A549 (cell line): ENCODE measurements at regions not wholly inside any gene's neighbourhood (a gene's known extent, or its start where the extent isn't known, plus 50 kb on each side); places are given as distances from the start of the nearest gene placed in this dataset.

Experiments
- ATAC-seq, 2 experiments: fragments of 200-7000 bp in 1 of 2; fragments of >200 bp in 1 of 2; cut with Nextera tagmentation in 1 of 2; cut with Tn5 transposase in 1 of 2; 3 replicates each; pipeline versions ENCODE4 v1.8.0 to v1.9.1; 2018 to 2020; ENCODE audit warnings: mild to moderate bottlenecking in 1 of 2, moderate library complexity in 1 of 2
- CTCF ChIA-PET: fragments of 300-600 bp; sonication (Branson Sonifier 250); formaldehyde crosslinking; extraction: SDS; loops from one replicate; lab custom pipeline; 2021; ENCODE audit warnings: antibody characterized with exemption, inconsistent platforms; lab: Yijun Ruan, JAX
- POLR2A ChIA-PET: fragments of 350-600 bp; formaldehyde crosslinking; extraction: SDS; loops from one replicate; lab custom pipeline; 2021; ENCODE audit warnings: antibody characterized with exemption, inconsistent platforms; lab: Yijun Ruan, JAX
- DNase-seq, 2 experiments: peaks; one replicate each; pipeline versions ENCODE4 v3.0.0 to v3.0.0-alpha.2; 2011 to 2016; ENCODE audit warnings: low read depth in 1 of 2, low spot score in 1 of 2
- FAIRE-seq: peaks from 2 replicates; lab custom pipeline; 2011; peaks lifted over from hg19 to GRCh38; lab: Jason Lieb, UNC
- H3K27ac ChIP-seq, 2 experiments: fragments of >200 bp; sonication (Bioruptor Twin); formaldehyde crosslinking; 3 replicates each; pipeline ENCODE4 v1.5.1; 2016 to 2017
- H3K4me1 ChIP-seq: fragments of >200 bp; sonication (Bioruptor Twin); formaldehyde crosslinking; 3 replicates; pipeline ENCODE4 v1.6.1; 2016
- H3K4me2 ChIP-seq: fragments of >200 bp; sonication (Bioruptor Twin); formaldehyde crosslinking; 3 replicates; pipeline ENCODE4 v1.6.1; 2016
- H3K4me3 ChIP-seq: fragments of >200 bp; sonication (Bioruptor Twin); formaldehyde crosslinking; 3 replicates; pipeline ENCODE4 v1.5.1; 2016
- H3K9me3 ChIP-seq: fragments of >200 bp; sonication (Bioruptor Twin); formaldehyde crosslinking; 3 replicates; pipeline ENCODE4 v1.6.1; 2016
- BCL3 ChIP-seq: fragments of >200 bp; sonication (Bioruptor Twin); formaldehyde crosslinking; IDR thresholded peaks from 3 replicates; pipeline ENCODE4 v1.6.1; 2016
- BHLHE40 ChIP-seq: IDR thresholded peaks from 2 replicates; pipeline ENCODE4 v1.6.1; 2012; ENCODE audit warnings: low read depth, low read length, inconsistent platforms
- CBX8 ChIP-seq: fragments of 200-600 bp; sonication (generic); IDR thresholded peaks from 2 replicates; pipeline ENCODE4 v1.6.1; 2016
- CHD2 ChIP-seq: fragments of 150-350 bp; IDR thresholded peaks from 2 replicates; pipeline ENCODE4 v1.6.1; 2014; ENCODE audit warnings: low read length; ENCODE audit not compliant: partially characterized antibody
- EP300 ChIP-seq, 2 experiments: fragments of >200 bp; sonication (Bioruptor Twin); formaldehyde crosslinking; IDR thresholded peaks; 2 replicates in 1 of 2; 3 replicates in 1 of 2; pipeline ENCODE4 v1.6.1; 2016 to 2017
- FOSB ChIP-seq: fragments of 250-450 bp; sonication (Bioruptor Pico); IDR thresholded peaks from 2 replicates; pipeline ENCODE4 v1.5.0; 2020; ENCODE audit warnings: mild to moderate bottlenecking, moderate library complexity
- FOXS1 ChIP-seq: fragments of 250-450 bp; sonication (Bioruptor Pico); IDR thresholded peaks from 2 replicates; pipeline ENCODE4 v1.5.0; 2020; ENCODE audit warnings: mild to moderate bottlenecking, moderate library complexity
- JUNB ChIP-seq: fragments of >200 bp; sonication (Bioruptor Twin); formaldehyde crosslinking; IDR thresholded peaks from 2 replicates; pipeline ENCODE4 v1.6.1; 2016
- KDM5A ChIP-seq: fragments of 200-600 bp; sonication (generic); IDR thresholded peaks from 2 replicates; pipeline ENCODE4 v1.6.1; 2016; ENCODE audit warnings: antibody characterized with exemption, mild to moderate bottlenecking
- MAFK ChIP-seq: fragments of 450-650 bp; IDR thresholded peaks from 2 replicates; pipeline ENCODE4 v1.6.1; 2014; ENCODE audit not compliant: partially characterized antibody
- MAX ChIP-seq: IDR thresholded peaks from 2 replicates; pipeline ENCODE4 v1.6.1; 2012
- NFE2L2 ChIP-seq: fragments of 150-350 bp; conservative IDR thresholded peaks from 2 replicates; pipeline ENCODE4 v1.6.1; 2014; ENCODE audit warnings: low read length
- NPAS2 ChIP-seq: fragments of 250-450 bp; sonication (Bioruptor Pico); IDR thresholded peaks from 2 replicates; pipeline ENCODE4 v1.8.0; 2022; ENCODE audit warnings: mild to moderate bottlenecking, moderate library complexity, borderline replicate concordance
- PBX3 ChIP-seq: IDR thresholded peaks from 2 replicates; pipeline ENCODE4 v1.6.1; 2012
- POLR2A ChIP-seq: IDR thresholded peaks from 2 replicates; pipeline ENCODE4 v1.6.1; 2012; ENCODE audit warnings: mild to moderate bottlenecking, low read length
- POLR2AphosphoS2 ChIP-seq: conservative IDR thresholded peaks from 2 replicates; pipeline ENCODE4 v1.6.1; 2012; ENCODE audit warnings: low read length, improper control_type of control experiment, inconsistent platforms
- RAD21 ChIP-seq, 2 experiments: fragments of >200 bp in 1 of 2; sonication (Bioruptor Twin) in 1 of 2; formaldehyde crosslinking in 1 of 2; IDR thresholded peaks in 1 of 2; conservative IDR thresholded peaks in 1 of 2; 2 replicates in 1 of 2; 3 replicates in 1 of 2; pipeline ENCODE4 v1.6.1; 2012 to 2018; ENCODE audit warnings: inconsistent platforms in 1 of 2
- RARB ChIP-seq: fragments of 250-450 bp; sonication (Bioruptor Pico); IDR thresholded peaks from 2 replicates; pipeline ENCODE4 v1.8.0; 2021; ENCODE audit warnings: mild to moderate bottlenecking, moderate library complexity
- REST ChIP-seq: fragments of 200-600 bp; sonication (generic); IDR thresholded peaks from 2 replicates; pipeline ENCODE4 v1.6.1; 2016; ENCODE audit warnings: antibody characterized with exemption, mild to moderate bottlenecking, moderate library complexity
- RNF2 ChIP-seq: fragments of 200-600 bp; sonication (generic); IDR thresholded peaks from 2 replicates; pipeline ENCODE4 v1.6.1; 2016; ENCODE audit warnings: low read depth, mild to moderate bottlenecking, antibody characterized with exemption, moderate library complexity, borderline replicate concordance
- SMC3 ChIP-seq: fragments of >200 bp; sonication (Bioruptor Twin); formaldehyde crosslinking; IDR thresholded peaks from 3 replicates; pipeline ENCODE4 v1.6.1; 2018; ENCODE audit warnings: inconsistent platforms
- SREBF2 ChIP-seq: fragments of 450-650 bp; IDR thresholded peaks from 2 replicates; pipeline ENCODE4 v1.6.1; 2014; ENCODE audit warnings: mild to moderate bottlenecking, moderate library complexity
- TP53 ChIP-seq: fragments of 250-450 bp; sonication (Bioruptor Pico); IDR thresholded peaks from 2 replicates; pipeline ENCODE4 v1.5.0; 2021; ENCODE audit warnings: mild to moderate bottlenecking, moderate library complexity
- USF2 ChIP-seq: fragments of 450-650 bp; IDR thresholded peaks from 2 replicates; pipeline ENCODE4 v1.6.1; 2014; ENCODE audit warnings: antibody characterized with exemption
- ZNF302 ChIP-seq: fragments of 250-450 bp; sonication (Bioruptor Pico); IDR thresholded peaks from 2 replicates; pipeline ENCODE4 v1.9.0; 2021; ENCODE audit warnings: inconsistent platforms, mild to moderate bottlenecking, moderate library complexity
- WGBS: methylation state at CpG from one replicate; pipeline ENCODE4 v1.1.6; 2017; ENCODE audit errors: missing lambda C conversion rate; 5-methylcytosine and 5-hydroxymethylcytosine counted together

- H3K4me3 ChIP-seq, result no peak overlapping the region
- 88% methylated on average over 1 of the region's 1 CpG for WGBS
- no peak for ATAC-seq
- TF ChIP-seq MAX, result no peak
- TF ChIP-seq NPAS2, result no peak
- TF ChIP-seq SREBF2, result no peak
- TF ChIP-seq POLR2A, result no peak
- no peak for TF ChIP-seq POLR2AphosphoS2
- TF ChIP-seq KDM5A, result no peak
- TF ChIP-seq REST, result no peak
- TF ChIP-seq RARB (CRISPR knock-in tag), result no peak
- TF ChIP-seq PBX3, result no peak
- no peak for TF ChIP-seq FOSB
- no peak for TF ChIP-seq SMC3
- no peak for TF ChIP-seq FOXS1 (CRISPR knock-in tag)
- no peak for TF ChIP-seq CHD2
- no peak for TF ChIP-seq ZNF302 (CRISPR knock-in tag)
- TF ChIP-seq TP53 (CRISPR knock-in tag), result no peak
- TF ChIP-seq BHLHE40, result no peak
- no peak for TF ChIP-seq JUNB
- TF ChIP-seq USF2, result no peak
- no peak for TF ChIP-seq MAFK
- no peak for TF ChIP-seq NFE2L2
- ChIA-PET CTCF (no interaction called here), POLR2A (no interaction called here)
- no peaks in the 10 kb centered on the region for H3K9me3 ChIP-seq
- no peak overlapping the region for H3K4me2 ChIP-seq
- no peak for DNase-seq
- no peak for FAIRE-seq
- no peaks in the 10 kb centered on the region for H3K4me1 ChIP-seq
- H3K27ac ChIP-seq, result no peak overlapping the region
Measured at GRCh38 chr5:27482663-27483062, 444.3 kb upstream of the CDH9 start.

GRCh38 chr5:27479859-27480258 is 441.5 kb upstream of the CDH9 start:
- H3K4me1 ChIP-seq, result no peaks in the 10 kb centered on the region
- H3K4me3 ChIP-seq, result no peak overlapping the region
- ChIA-PET POLR2A (no interaction called here), CTCF (no interaction called here)
- WGBS, result 71% methylated on average over 4 of the region's 4 CpGs
- no peaks in the 10 kb centered on the region for H3K9me3 ChIP-seq
- no peak for DNase-seq
- ATAC-seq, result no peak
- TF ChIP-seq RAD21 (conservative IDR thresholded peaks at IDR 0.05 in 1 of 2, IDR thresholded peaks at IDR 0.05 in 1 of 2) (no peak), BCL3 (no peak), CBX8 (no peak), EP300 (IDR thresholded peaks at IDR 0.05) (no peak), RNF2 (no peak), JUNB (no peak), ZNF302 (CRISPR knock-in tag) (no peak), CHD2 (no peak), MAFK (no peak)
- no peak for FAIRE-seq
- H3K27ac ChIP-seq, result no peak overlapping the region
- H3K4me2 ChIP-seq, result no peak overlapping the region
